Liver (tissue), 7 donors: ENCODE measurements at regions not wholly inside any gene's neighbourhood (a gene's known extent, or its start where the extent isn't known, plus 50 kb on each side); places are given as distances from the start of the nearest gene placed in this dataset.

Experiments used
- DNase-seq: peaks from one replicate; pipeline ENCODE4 v3.0.0-alpha.2; 2017; ENCODE audit warnings: low spot score
- H3K27ac ChIP-seq, 2 donors: one replicate each; pipeline ENCODE4 v1.7.0; 2013; ENCODE audit warnings: inconsistent platforms in 2 of 2, low read length in 2 of 2, control low read depth in 1 of 2, low read depth in 1 of 2, mild to moderate bottlenecking in 1 of 2
- H3K27me3 ChIP-seq, 4 donors: one replicate each; pipeline versions ENCODE4 v1.6.1 to v1.7.0; 2013; ENCODE audit warnings: low read length in 3 of 4, inconsistent platforms in 1 of 4, mild to moderate bottlenecking in 1 of 4, moderate library complexity in 1 of 4; ENCODE audit not compliant: control insufficient read depth in 4 of 4, insufficient read depth in 4 of 4
- H3K36me3 ChIP-seq, 4 donors: one replicate each; pipeline versions ENCODE4 v1.6.1 to v1.7.0; 2013; ENCODE audit warnings: low read length in 3 of 4, mild to moderate bottlenecking in 3 of 4, low read depth in 1 of 4, moderate library complexity in 1 of 4; ENCODE audit not compliant: control insufficient read depth in 4 of 4, insufficient read depth in 3 of 4
- H3K4me1 ChIP-seq, 4 donors: one replicate each; pipeline versions ENCODE4 v1.6.1 to v1.7.0; 2013; ENCODE audit warnings: low read length in 3 of 4, mild to moderate bottlenecking in 3 of 4, moderate library complexity in 1 of 4; ENCODE audit not compliant: control insufficient read depth in 4 of 4, insufficient read depth in 4 of 4
- H3K4me3 ChIP-seq, 3 donors: one replicate each; pipeline versions ENCODE4 v1.6.1 to v1.7.0; 2013; ENCODE audit warnings: low read length in 3 of 3, control low read depth in 1 of 3, low read depth in 1 of 3, mild to moderate bottlenecking in 1 of 3
- H3K9ac ChIP-seq, 2 donors: one replicate each; pipeline ENCODE4 v1.7.0; 2013; ENCODE audit warnings: low read length in 2 of 2, mild to moderate bottlenecking in 2 of 2, moderate library complexity in 2 of 2, control low read depth in 1 of 2, low read depth in 1 of 2
- H3K9me3 ChIP-seq, 4 donors: one replicate each; pipeline versions ENCODE4 v1.6.1 to v1.7.0; 2013; ENCODE audit warnings: low read length in 3 of 4; ENCODE audit not compliant: control insufficient read depth in 4 of 4
- ATF3 ChIP-seq: IDR thresholded peaks from 2 replicates; pipeline ENCODE4 v1.6.1; 2016; ENCODE audit warnings: antibody characterized with exemption
- EGR1 ChIP-seq, 2 donors: IDR thresholded peaks; 2 replicates each; pipeline ENCODE4 v1.6.1; 2016 to 2018; ENCODE audit warnings: antibody characterized with exemption in 2 of 2, low read depth in 2 of 2
- FOXA1 ChIP-seq: IDR thresholded peaks from 2 replicates; pipeline ENCODE4 v1.6.1; 2016; ENCODE audit warnings: antibody characterized with exemption
- FOXA2 ChIP-seq: IDR thresholded peaks from 2 replicates; pipeline ENCODE4 v1.6.1; 2016; ENCODE audit warnings: antibody characterized with exemption
- GABPA ChIP-seq, 2 donors: IDR thresholded peaks in 1 of 2; conservative IDR thresholded peaks in 1 of 2; 2 replicates each; pipeline ENCODE4 v1.6.1; 2016; ENCODE audit warnings: antibody characterized with exemption in 2 of 2, mild to moderate bottlenecking in 1 of 2, moderate library complexity in 1 of 2
- HNF4A ChIP-seq, 2 donors: conservative IDR thresholded peaks; 2 replicates each; pipeline ENCODE4 v1.6.1; 2016; ENCODE audit warnings: antibody characterized with exemption in 2 of 2, mild to moderate bottlenecking in 2 of 2
- HNF4G ChIP-seq: IDR thresholded peaks from 2 replicates; pipeline ENCODE4 v1.6.1; 2016; ENCODE audit warnings: antibody characterized with exemption
- JUND ChIP-seq, 2 donors: IDR thresholded peaks; 2 replicates each; pipeline ENCODE4 v1.6.1; 2016; ENCODE audit warnings: antibody characterized with exemption in 2 of 2
- MAX ChIP-seq: IDR thresholded peaks from 2 replicates; pipeline ENCODE4 v1.6.1; 2016; ENCODE audit warnings: antibody characterized with exemption
- NR2F2 ChIP-seq: IDR thresholded peaks from 2 replicates; pipeline ENCODE4 v1.6.1; 2016; ENCODE audit warnings: antibody characterized with exemption
- RAD21 ChIP-seq, 2 donors: IDR thresholded peaks; 2 replicates each; pipeline ENCODE4 v1.6.1; 2016; ENCODE audit warnings: antibody characterized with exemption in 2 of 2, mild to moderate bottlenecking in 2 of 2
- REST ChIP-seq: IDR thresholded peaks from 2 replicates; pipeline ENCODE4 v1.6.1; 2016; ENCODE audit warnings: antibody characterized with exemption, mild to moderate bottlenecking
- SP1 ChIP-seq: IDR thresholded peaks from 2 replicates; pipeline ENCODE4 v1.6.1; 2018; ENCODE audit warnings: antibody characterized with exemption, mild to moderate bottlenecking
- YY1 ChIP-seq: IDR thresholded peaks from 2 replicates; pipeline ENCODE4 v1.6.1; 2016; ENCODE audit warnings: antibody characterized with exemption, mild to moderate bottlenecking
- WGBS: extraction: QIAGEN DNeasy Blood & Tissue Kit; methylation state at CpG from one replicate; pipeline ENCODE4 v1.1.7; 2013; 5-methylcytosine and 5-hydroxymethylcytosine counted together
- TF ChIP-seq, protein P1 (sequence below): IDR thresholded peaks from 2 replicates; pipeline ENCODE4 v1.6.1; 2016; ENCODE audit warnings: antibody characterized with exemption
- donor health status: healthy.
- donor health status: healthy.
- donor health status: healthy.
- donor health status: healthy.

DNA sequence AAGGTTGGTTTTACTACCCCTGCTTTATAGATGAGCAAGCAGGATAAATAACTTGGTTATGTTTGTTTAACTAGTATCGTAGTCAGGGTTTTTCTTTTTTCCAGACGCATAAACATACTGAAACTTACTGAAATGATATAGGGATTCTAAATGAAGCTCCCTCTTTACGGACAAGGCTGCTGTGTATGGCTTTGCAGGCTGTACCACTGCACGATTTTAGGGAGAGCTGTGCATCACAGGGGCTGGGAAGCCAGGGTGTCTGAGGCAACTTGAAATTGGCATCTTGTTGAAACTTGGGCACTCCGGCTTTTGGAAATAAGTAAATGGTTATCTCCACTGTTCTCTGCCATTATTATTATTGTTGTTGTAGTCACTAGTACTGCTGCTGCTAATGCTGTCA is 218.1 kb upstream of the CDH8 start (continued):
- TF ChIP-seq REST, result no peak
- TF ChIP-seq EGR1 (IDR thresholded peaks at IDR 0.05; ENCODE audit: low read depth in 2 of 2), result no peak
- TF ChIP-seq SP1, result no peak
- no peak for TF ChIP-seq RAD21 (IDR thresholded peaks at IDR 0.05)

DNA sequence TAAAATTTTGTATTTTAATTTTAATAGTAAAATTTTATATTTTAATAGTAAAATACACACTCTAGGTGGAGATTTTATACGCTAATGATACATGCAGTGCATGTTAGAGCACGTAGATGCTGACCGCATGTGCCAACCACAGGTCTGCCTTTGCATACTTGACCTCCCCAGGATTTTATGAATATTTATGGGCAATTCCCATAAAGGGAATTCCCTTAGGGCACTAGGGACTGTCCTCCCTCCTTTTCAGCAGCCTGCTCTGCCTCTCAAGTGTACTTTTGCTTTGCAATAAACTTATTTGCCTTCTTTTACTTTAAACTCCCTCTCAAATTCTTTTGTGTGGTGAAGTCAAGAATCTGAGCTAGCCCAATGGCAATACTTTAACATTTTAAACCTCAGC is 217.7 kb upstream of the CDH8 start:
- TF ChIP-seq NR2F2, result no peak
- TF ChIP-seq HNF4A (conservative IDR thresholded peaks at IDR 0.05), result no peak
- no peak for TF ChIP-seq EGR1 (IDR thresholded peaks at IDR 0.05; ENCODE audit: low read depth in 2 of 2)
- no peak for TF ChIP-seq RAD21 (IDR thresholded peaks at IDR 0.05)
- TF ChIP-seq, protein P1, sequence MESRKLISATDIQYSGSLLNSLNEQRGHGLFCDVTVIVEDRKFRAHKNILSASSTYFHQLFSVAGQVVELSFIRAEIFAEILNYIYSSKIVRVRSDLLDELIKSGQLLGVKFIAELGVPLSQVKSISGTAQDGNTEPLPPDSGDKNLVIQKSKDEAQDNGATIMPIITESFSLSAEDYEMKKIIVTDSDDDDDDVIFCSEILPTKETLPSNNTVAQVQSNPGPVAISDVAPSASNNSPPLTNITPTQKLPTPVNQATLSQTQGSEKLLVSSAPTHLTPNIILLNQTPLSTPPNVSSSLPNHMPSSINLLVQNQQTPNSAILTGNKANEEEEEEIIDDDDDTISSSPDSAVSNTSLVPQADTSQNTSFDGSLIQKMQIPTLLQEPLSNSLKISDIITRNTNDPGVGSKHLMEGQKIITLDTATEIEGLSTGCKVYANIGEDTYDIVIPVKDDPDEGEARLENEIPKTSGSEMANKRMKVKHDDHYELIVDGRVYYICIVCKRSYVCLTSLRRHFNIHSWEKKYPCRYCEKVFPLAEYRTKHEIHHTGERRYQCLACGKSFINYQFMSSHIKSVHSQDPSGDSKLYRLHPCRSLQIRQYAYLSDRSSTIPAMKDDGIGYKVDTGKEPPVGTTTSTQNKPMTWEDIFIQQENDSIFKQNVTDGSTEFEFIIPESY, result no peak
- TF ChIP-seq HNF4G, result no peak
- TF ChIP-seq JUND (IDR thresholded peaks at IDR 0.05), result no peak
- no peak for TF ChIP-seq GABPA (IDR thresholded peaks at IDR 0.05 in 1 of 2, conservative IDR thresholded peaks at IDR 0.05 in 1 of 2)
- no peak for TF ChIP-seq FOXA2
- no peak for TF ChIP-seq REST
- no peak for TF ChIP-seq ATF3
- no peak for TF ChIP-seq SP1
- no peak for TF ChIP-seq MAX
- TF ChIP-seq FOXA1, result no peak
- TF ChIP-seq YY1, result no peak
- no peak overlapping the region for H3K9ac ChIP-seq
- H3K9me3 ChIP-seq, result no peaks in the 10 kb centered on the region
- no peak overlapping the region for H3K27ac ChIP-seq
- H3K4me1 ChIP-seq, result no peaks in the 10 kb centered on the region
- no peak for DNase-seq
- no peaks in the 10 kb centered on the region for H3K27me3 ChIP-seq
- no peak overlapping the region for H3K4me3 ChIP-seq
- H3K36me3 ChIP-seq, result no peaks in the 10 kb centered on the region
- 81% methylated on average over 3 of the region's 3 CpGs for WGBS
